ENCODE measurements at regions not wholly inside any gene's neighbourhood (a gene's known extent, or its start where the extent isn't known, plus 50 kb on each side); places are given as distances from the start of the nearest gene placed in this dataset.

GRCh38 chr21:24023402-24023801, 1583.9 kb downstream of the MRPL39 start:
- H3K4me1 Mint-ChIP-seq: peaks cover 5% of the 10 kb centered on the region
- H3K4me3 Mint-ChIP-seq: no peak overlapping the region
- ATAC-seq (replicated peaks): no peak
- no peaks in the 10 kb centered on the region for H3K36me3 Mint-ChIP-seq (ENCODE audit: low read depth)
- H3K27me3 Mint-ChIP-seq: peaks cover 4% of the 10 kb centered on the region
- peaks cover 10% of the 10 kb centered on the region for H3K9me3 Mint-ChIP-seq
- H3K27ac Mint-ChIP-seq: no peak overlapping the region

GRCh38 chr21:24014381-24014780, 1592.9 kb downstream of the MRPL39 start:
- Mint-ChIP-seq H3K27me3 (no peaks in the 10 kb centered on the region), H3K9me3 (peaks cover 3% of the 10 kb centered on the region), H3K27ac (no peak overlapping the region), H3K36me3 (ENCODE audit: low read depth) (no peaks in the 10 kb centered on the region), H3K4me1 (no peaks in the 10 kb centered on the region), H3K4me3 (no peak overlapping the region)
- ATAC-seq (replicated peaks): no peak

- no peak overlapping the region for H3K4me3 Mint-ChIP-seq
- no peak for ATAC-seq (replicated peaks)
- H3K27ac Mint-ChIP-seq: no peak overlapping the region
- H3K36me3 Mint-ChIP-seq (ENCODE audit: low read depth): no peaks in the 10 kb centered on the region
- no peaks in the 10 kb centered on the region for H3K27me3 Mint-ChIP-seq
- no peaks in the 10 kb centered on the region for H3K9me3 Mint-ChIP-seq
- no peaks in the 10 kb centered on the region for H3K4me1 Mint-ChIP-seq
These were observed 1596.2 kb downstream of the MRPL39 start for GRCh38 chr21:24011087-24011486.

- no peak for ATAC-seq (replicated peaks)
- Mint-ChIP-seq H3K9me3 (peaks cover 6% of the 10 kb centered on the region), H3K4me3 (no peak overlapping the region), H3K27ac (no peak overlapping the region), H3K4me1 (no peaks in the 10 kb centered on the region), H3K27me3 (no peaks in the 10 kb centered on the region), H3K36me3 (ENCODE audit: low read depth) (no peaks in the 10 kb centered on the region)
These were observed 1599.7 kb downstream of the MRPL39 start for GRCh38 chr21:24007592-24007991.

GRCh38 chr21:23986987-23987386, 1620.3 kb downstream of the MRPL39 start:
- H3K9me3 Mint-ChIP-seq: no peaks in the 10 kb centered on the region
- no peak overlapping the region for H3K4me3 Mint-ChIP-seq
- no peak for ATAC-seq (replicated peaks)
- H3K36me3 Mint-ChIP-seq (ENCODE audit: low read depth): no peaks in the 10 kb centered on the region
- no peaks in the 10 kb centered on the region for H3K4me1 Mint-ChIP-seq
- no peak overlapping the region for H3K27ac Mint-ChIP-seq
- no peaks in the 10 kb centered on the region for H3K27me3 Mint-ChIP-seq

GRCh38 chr21:23986214-23986613, 1621.1 kb downstream of the MRPL39 start:
- H3K36me3 Mint-ChIP-seq (ENCODE audit: low read depth): no peaks in the 10 kb centered on the region
- peak; percentile 60 for ATAC-seq (replicated peaks)
- H3K27me3 Mint-ChIP-seq: no peaks in the 10 kb centered on the region
- no peak overlapping the region for H3K4me3 Mint-ChIP-seq
- H3K9me3 Mint-ChIP-seq: no peaks in the 10 kb centered on the region
- no peak overlapping the region for H3K27ac Mint-ChIP-seq
- H3K4me1 Mint-ChIP-seq: no peaks in the 10 kb centered on the region

- Mint-ChIP-seq H3K9me3 (no peaks in the 10 kb centered on the region), H3K4me3 (no peak overlapping the region), H3K4me1 (no peaks in the 10 kb centered on the region), H3K27me3 (peaks cover 3% of the 10 kb centered on the region), H3K27ac (no peak overlapping the region), H3K36me3 (ENCODE audit: low read depth) (no peaks in the 10 kb centered on the region)
- no peak for ATAC-seq (replicated peaks)
These were observed 1624.7 kb downstream of the MRPL39 start for GRCh38 chr21:23982546-23982945.

DNA sequence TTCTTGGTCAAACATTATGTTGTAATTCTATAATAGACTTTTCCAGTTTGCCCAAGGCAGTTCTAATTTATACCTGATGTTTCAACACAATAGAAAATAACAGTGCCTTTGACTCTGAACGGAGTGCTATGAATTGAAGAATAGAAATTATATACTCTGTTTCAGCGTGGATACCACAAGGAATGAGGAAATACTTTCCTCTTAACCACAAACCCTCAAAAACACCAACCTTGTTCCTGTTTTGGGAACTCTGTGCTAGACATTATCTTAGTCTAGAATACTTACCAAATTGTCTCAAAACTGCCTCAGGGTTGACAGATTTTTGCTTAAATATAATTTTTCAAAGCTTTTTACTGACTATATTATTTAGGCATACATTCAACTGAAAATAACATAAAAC, 1629.3 kb downstream of the MRPL39 start:
- H3K27ac Mint-ChIP-seq: no peak overlapping the region
- H3K4me3 Mint-ChIP-seq: no peak overlapping the region
- peaks cover 3% of the 10 kb centered on the region for H3K27me3 Mint-ChIP-seq
- H3K36me3 Mint-ChIP-seq (ENCODE audit: low read depth): no peaks in the 10 kb centered on the region
- H3K9me3 Mint-ChIP-seq: no peaks in the 10 kb centered on the region
- no peak for ATAC-seq (replicated peaks)
- H3K4me1 Mint-ChIP-seq: no peaks in the 10 kb centered on the region

DNA sequence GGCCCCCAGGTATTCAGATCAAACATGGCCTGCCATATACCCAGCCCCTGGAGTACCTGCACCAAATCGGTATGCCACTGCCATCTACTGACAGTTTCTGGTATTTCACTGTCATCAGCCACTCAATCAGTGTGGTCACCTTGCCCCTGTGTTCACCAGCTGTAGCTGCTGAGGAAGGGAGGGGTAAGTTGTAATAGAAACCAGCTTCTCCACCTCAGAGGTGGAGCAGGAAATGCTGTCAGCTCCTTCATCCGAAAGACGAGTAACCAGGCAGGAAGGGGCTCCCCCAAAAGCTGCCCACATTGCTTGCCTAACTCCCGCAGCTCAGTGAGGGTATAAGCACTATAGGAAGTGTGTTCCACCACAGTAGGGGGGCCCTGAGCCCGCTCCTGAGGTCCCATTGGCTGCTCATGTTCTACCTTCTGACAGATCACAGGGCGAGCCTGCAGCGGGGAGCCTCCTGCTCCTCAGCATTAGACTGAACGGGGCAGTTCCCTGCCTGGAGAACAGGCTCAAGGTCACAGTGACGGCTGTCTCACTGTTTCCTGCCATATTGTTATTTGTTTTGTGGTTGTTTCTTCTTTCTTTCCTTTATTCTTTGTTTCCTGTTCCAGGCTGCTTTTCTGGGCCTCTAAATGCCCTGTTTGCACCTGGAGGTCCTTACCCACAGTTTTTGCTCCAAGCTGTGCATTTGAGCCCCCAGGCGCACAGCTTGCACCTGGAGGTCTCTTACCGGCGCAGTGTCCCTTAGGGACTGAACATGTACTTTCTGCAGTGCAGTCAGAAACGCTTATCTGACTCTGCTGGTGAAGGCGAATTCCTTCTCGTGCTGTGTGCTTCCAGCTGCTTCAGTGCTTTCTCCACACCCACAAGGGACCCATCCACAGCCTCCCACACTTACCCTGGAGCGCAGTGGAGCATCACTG, 1638.3 kb downstream of the MRPL39 start:
- ATAC-seq (replicated peaks): peak; percentile 92
- H3K27ac Mint-ChIP-seq: peak overlapping the region; percentile 7
- H3K4me3 Mint-ChIP-seq: peak overlapping the region; percentile 35
- H3K9me3 Mint-ChIP-seq: no peaks in the 10 kb centered on the region
- H3K27me3 Mint-ChIP-seq: no peaks in the 10 kb centered on the region
- no peaks in the 10 kb centered on the region for H3K36me3 Mint-ChIP-seq (ENCODE audit: low read depth)
- H3K4me1 Mint-ChIP-seq: peaks cover 10% of the 10 kb centered on the region

DNA sequence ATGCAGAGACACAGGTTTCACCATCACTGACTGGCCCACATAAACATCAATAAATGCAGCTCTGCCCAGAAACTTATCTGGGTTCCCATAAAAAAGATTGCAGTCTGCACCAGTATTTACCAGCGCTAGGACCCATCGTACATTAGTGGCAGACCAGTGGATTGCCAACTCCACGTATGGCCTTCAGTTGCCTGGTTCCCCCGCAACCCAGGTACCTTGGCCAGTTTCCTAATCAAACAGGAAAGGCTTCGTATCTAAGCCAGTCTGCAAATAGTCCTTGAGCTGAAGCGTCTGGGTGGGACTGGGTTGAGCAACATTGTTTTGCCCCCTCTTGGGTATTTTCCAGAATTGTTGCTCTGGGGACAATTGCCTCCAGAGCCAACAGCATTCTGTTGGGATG, 1639.3 kb downstream of the MRPL39 start:
- no peaks in the 10 kb centered on the region for H3K9me3 Mint-ChIP-seq
- no peaks in the 10 kb centered on the region for H3K27me3 Mint-ChIP-seq
- H3K36me3 Mint-ChIP-seq (ENCODE audit: low read depth): no peaks in the 10 kb centered on the region
- H3K27ac Mint-ChIP-seq: peak overlapping the region; percentile 7
- no peak for ATAC-seq (replicated peaks)
- peaks cover 10% of the 10 kb centered on the region for H3K4me1 Mint-ChIP-seq
- peak overlapping the region; percentile 35 for H3K4me3 Mint-ChIP-seq

GRCh38 chr21:23963454-23963853, 1643.8 kb downstream of the MRPL39 start:
- ATAC-seq (replicated peaks): no peak
- no peaks in the 10 kb centered on the region for H3K27me3 Mint-ChIP-seq
- H3K9me3 Mint-ChIP-seq: no peaks in the 10 kb centered on the region
- H3K4me1 Mint-ChIP-seq: peaks cover 3% of the 10 kb centered on the region
- H3K36me3 Mint-ChIP-seq (ENCODE audit: low read depth): no peaks in the 10 kb centered on the region
- no peak overlapping the region for H3K27ac Mint-ChIP-seq
- no peak overlapping the region for H3K4me3 Mint-ChIP-seq

DNA sequence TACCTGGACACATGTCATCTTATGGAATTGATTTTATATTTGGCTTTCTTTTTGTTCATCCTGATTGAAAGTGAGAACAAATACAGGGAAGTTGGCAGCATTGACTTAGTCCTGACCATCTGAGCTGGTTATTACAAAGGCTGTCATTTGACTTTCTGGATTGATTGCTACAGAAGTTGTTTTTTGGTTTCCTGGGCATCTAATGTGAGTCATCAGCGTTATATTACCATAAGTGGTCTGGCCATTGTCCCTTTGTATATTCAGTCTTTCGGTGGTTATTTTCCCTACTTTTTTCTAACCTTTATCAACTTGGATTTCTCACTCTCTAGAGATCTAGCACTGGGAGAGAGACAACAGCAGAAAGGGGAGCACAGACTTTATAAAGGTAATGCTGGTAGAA, 1646.5 kb downstream of the MRPL39 start:
- Mint-ChIP-seq H3K4me1 (no peaks in the 10 kb centered on the region), H3K36me3 (ENCODE audit: low read depth) (no peaks in the 10 kb centered on the region), H3K4me3 (no peak overlapping the region), H3K27me3 (no peaks in the 10 kb centered on the region), H3K9me3 (no peaks in the 10 kb centered on the region), H3K27ac (no peak overlapping the region)
- no peak for ATAC-seq (replicated peaks)

- no peak overlapping the region for H3K27ac Mint-ChIP-seq
- H3K4me1 Mint-ChIP-seq: peaks cover 4% of the 10 kb centered on the region
- H3K4me3 Mint-ChIP-seq: no peak overlapping the region
- no peak for ATAC-seq (replicated peaks)
- no peaks in the 10 kb centered on the region for H3K27me3 Mint-ChIP-seq
- H3K36me3 Mint-ChIP-seq (ENCODE audit: low read depth): no peaks in the 10 kb centered on the region
- no peaks in the 10 kb centered on the region for H3K9me3 Mint-ChIP-seq
These were observed 1652.0 kb downstream of the MRPL39 start for GRCh38 chr21:23955135-23955843.

- no peak overlapping the region for H3K27ac Mint-ChIP-seq
- no peaks in the 10 kb centered on the region for H3K9me3 Mint-ChIP-seq
These were observed 1655.0 kb downstream of the MRPL39 start for GRCh38 chr21:23952269-23952668.

GRCh38 chr21:23951251-23951650, 1656.0 kb downstream of the MRPL39 start:
- no peaks in the 10 kb centered on the region for H3K36me3 Mint-ChIP-seq (ENCODE audit: low read depth)
- peak; percentile 31 for ATAC-seq (replicated peaks)
- no peak overlapping the region for H3K4me3 Mint-ChIP-seq
- H3K4me1 Mint-ChIP-seq: peaks cover 7% of the 10 kb centered on the region
- no peaks in the 10 kb centered on the region for H3K9me3 Mint-ChIP-seq
- no peaks in the 10 kb centered on the region for H3K27me3 Mint-ChIP-seq
- no peak overlapping the region for H3K27ac Mint-ChIP-seq

More at GRCh38 chr21:23952269-23952668, 1655.0 kb downstream of the MRPL39 start:
- Mint-ChIP-seq H3K27me3 (no peaks in the 10 kb centered on the region), H3K36me3 (ENCODE audit: low read depth) (no peaks in the 10 kb centered on the region), H3K4me3 (no peak overlapping the region), H3K4me1 (peaks cover 7% of the 10 kb centered on the region)
- no peak for ATAC-seq (replicated peaks)
